Smooth muscle cell (in vitro differentiated cells): ENCODE measurements at regions not wholly inside any gene's neighbourhood (a gene's known extent, or its start where the extent isn't known, plus 50 kb on each side); places are given as distances from the start of the nearest gene placed in this dataset.

Experiments
- DNase-seq: peaks from one replicate; lab custom pipeline; 2025; ENCODE audit not compliant: unreplicated experiment; lab: John Stamatoyannopoulos, UW
- H2AFZ ChIP-seq: fragments of 200-600 bp; sonication (generic); 2 replicates; pipeline ENCODE4 v1.6.0; 2016; ENCODE audit warnings: antibody characterized with exemption, low read depth, mild to moderate bottlenecking
- H3F3A ChIP-seq: fragments of 200-600 bp; sonication (generic); 2 replicates; pipeline ENCODE4 v1.6.0; 2017; ENCODE audit warnings: antibody characterized with exemption, low read depth
- H3K27ac ChIP-seq: fragments of 200-600 bp; sonication (generic); 2 replicates; pipeline ENCODE4 v1.5.1; 2016; ENCODE audit warnings: low read depth, mild to moderate bottlenecking
- H3K27me3 ChIP-seq: fragments of 200-600 bp; sonication (generic); 2 replicates; pipeline ENCODE4 v1.6.1; 2016; ENCODE audit warnings: low read depth, mild to moderate bottlenecking
- H3K36me3 ChIP-seq: fragments of 200-600 bp; sonication (generic); 2 replicates; pipeline ENCODE4 v1.5.1; 2016; ENCODE audit warnings: low read depth
- H3K4me1 ChIP-seq: fragments of 200-600 bp; sonication (generic); 2 replicates; pipeline ENCODE4 v1.5.1; 2016; ENCODE audit warnings: low read depth
- H3K4me2 ChIP-seq: fragments of 200-600 bp; sonication (generic); 2 replicates; pipeline ENCODE4 v1.6.0; 2016; ENCODE audit warnings: mild to moderate bottlenecking
- H3K4me3 ChIP-seq: fragments of 200-600 bp; sonication (generic); 2 replicates; pipeline ENCODE4 v1.5.1; 2016; ENCODE audit warnings: mild to moderate bottlenecking
- H3K79me2 ChIP-seq: fragments of 200-600 bp; sonication (generic); 2 replicates; pipeline ENCODE4 v1.6.0; 2016; ENCODE audit warnings: low read depth, mild to moderate bottlenecking
- H3K9ac ChIP-seq: fragments of 200-600 bp; sonication (generic); 2 replicates; pipeline ENCODE4 v1.6.0; 2016; ENCODE audit warnings: low read depth
- H3K9me3 ChIP-seq: fragments of 200-600 bp; sonication (generic); replicated peaks from 2 replicates; pipeline ENCODE4 v1.5.1; 2016; ENCODE audit warnings: low read depth
- H4K20me1 ChIP-seq: fragments of 200-600 bp; sonication (generic); 2 replicates; pipeline ENCODE4 v1.6.0; 2016; ENCODE audit warnings: low read depth
- CTCF ChIP-seq: fragments of 200-600 bp; sonication (generic); IDR thresholded peaks from 2 replicates; pipeline ENCODE4 v1.5.1; 2017; ENCODE audit warnings: borderline replicate concordance, mild to moderate bottlenecking, antibody characterized with exemption; ENCODE audit not compliant: insufficient read depth, poor library complexity, severe bottlenecking
- WGBS: methylation state at CpG from one replicate; pipeline ENCODE4 v1.1.7; 2016; ENCODE audit warnings: low lambda C conversion rate; 5-methylcytosine and 5-hydroxymethylcytosine counted together

- H3F3A ChIP-seq: no peaks in the 10 kb centered on the region
- H3K9ac ChIP-seq: no peak overlapping the region
- H2AFZ ChIP-seq: no peak overlapping the region
- H3K27me3 ChIP-seq: no peaks in the 10 kb centered on the region
- no peaks in the 10 kb centered on the region for H3K79me2 ChIP-seq
- 81% methylated on average over 2 of the region's 2 CpGs for WGBS
- no peak for DNase-seq
- H4K20me1 ChIP-seq: no peaks in the 10 kb centered on the region
- no peak overlapping the region for H3K4me2 ChIP-seq
- H3K9me3 ChIP-seq: no peaks in the 10 kb centered on the region
- H3K36me3 ChIP-seq: no peaks in the 10 kb centered on the region
- H3K4me1 ChIP-seq: peaks cover 24% of the 10 kb centered on the region
- H3K27ac ChIP-seq: no peak overlapping the region
- no peak for TF ChIP-seq CTCF
- no peak overlapping the region for H3K4me3 ChIP-seq
These were observed 129.7 kb downstream of the ZNF365 start for GRCh38 chr10:62503872-62504271.

GRCh38 chr10:62506371-62506770 lies 132.2 kb downstream of the ZNF365 start:
- DNase-seq: no peak
- H4K20me1 ChIP-seq: no peaks in the 10 kb centered on the region
- H3K4me1 ChIP-seq: peaks cover 24% of the 10 kb centered on the region
- 84% methylated on average over 3 of the region's 3 CpGs for WGBS
- H3K9me3 ChIP-seq: no peaks in the 10 kb centered on the region
- no peaks in the 10 kb centered on the region for H3F3A ChIP-seq
- H3K36me3 ChIP-seq: no peaks in the 10 kb centered on the region
- H2AFZ ChIP-seq: no peak overlapping the region
- H3K79me2 ChIP-seq: no peaks in the 10 kb centered on the region
- H3K27me3 ChIP-seq: no peaks in the 10 kb centered on the region
- H3K4me2 ChIP-seq: no peak overlapping the region
- H3K27ac ChIP-seq: no peak overlapping the region
- no peak for TF ChIP-seq CTCF
- no peak overlapping the region for H3K4me3 ChIP-seq
- no peak overlapping the region for H3K9ac ChIP-seq

DNA sequence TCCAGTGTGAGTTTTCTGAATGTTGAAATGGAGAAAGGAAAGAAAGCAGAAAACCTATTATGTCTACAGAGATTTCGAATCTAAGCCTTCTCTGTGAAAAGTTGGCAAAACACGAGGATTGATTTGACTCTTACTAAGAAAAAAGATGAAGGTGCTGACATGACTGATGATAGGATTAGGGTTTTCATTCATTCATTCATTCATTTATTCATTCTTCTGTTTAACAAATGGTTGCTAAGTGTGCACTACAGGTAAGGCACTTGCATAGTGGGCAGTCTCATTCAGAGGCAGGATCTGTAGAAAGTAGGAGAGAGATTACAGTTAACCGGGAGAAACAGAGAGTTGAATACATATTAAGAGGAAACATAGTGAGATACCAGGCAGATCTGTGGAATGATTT lies 137.1 kb downstream of the ZNF365 start:
- no peak for DNase-seq
- H3K4me1 ChIP-seq: peaks cover 13% of the 10 kb centered on the region
- H3K27me3 ChIP-seq: no peaks in the 10 kb centered on the region
- H3K27ac ChIP-seq: no peak overlapping the region
- H3K4me3 ChIP-seq: no peak overlapping the region
- H3F3A ChIP-seq: no peaks in the 10 kb centered on the region
- H3K79me2 ChIP-seq: no peaks in the 10 kb centered on the region
- H3K9me3 ChIP-seq: no peaks in the 10 kb centered on the region
- TF ChIP-seq CTCF: no peak
- 82% methylated on average over 3 of the region's 3 CpGs for WGBS
- no peak overlapping the region for H3K9ac ChIP-seq
- H4K20me1 ChIP-seq: no peaks in the 10 kb centered on the region
- H3K36me3 ChIP-seq: no peaks in the 10 kb centered on the region
- H3K4me2 ChIP-seq: no peak overlapping the region
- H2AFZ ChIP-seq: no peak overlapping the region

DNA sequence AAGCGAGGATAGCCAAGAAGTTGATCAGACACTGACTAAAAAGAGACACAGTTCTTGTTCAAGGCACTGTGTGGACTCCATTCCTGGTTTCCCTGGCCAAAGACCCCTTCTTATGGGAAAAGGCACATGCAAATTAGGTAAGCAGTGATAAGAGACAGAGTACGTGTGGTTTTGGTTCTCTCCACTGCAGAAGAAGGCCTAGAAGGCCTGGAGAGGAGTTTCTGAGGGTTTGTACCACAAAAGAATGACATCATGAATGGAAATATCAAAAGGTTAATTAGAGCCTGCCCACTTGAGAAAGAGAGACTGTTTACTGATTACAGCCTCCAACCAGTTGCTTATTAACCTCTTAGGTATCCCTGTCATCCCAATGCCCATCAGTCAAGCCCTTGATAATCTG lies 137.5 kb downstream of the ZNF365 start:
- Histone ChIP-seq H3K4me3 (no peak overlapping the region), H4K20me1 (no peaks in the 10 kb centered on the region), H3F3A (no peaks in the 10 kb centered on the region), H3K79me2 (no peaks in the 10 kb centered on the region), H2AFZ (peak overlapping the region; percentile 1), H3K27ac (no peak overlapping the region), H3K4me1 (peaks cover 11% of the 10 kb centered on the region), H3K9ac (no peak overlapping the region), H3K4me2 (no peak overlapping the region), H3K36me3 (no peaks in the 10 kb centered on the region), H3K27me3 (no peaks in the 10 kb centered on the region), H3K9me3 (no peaks in the 10 kb centered on the region)
- 60% methylated on average over 2 of the region's 2 CpGs for WGBS
- no peak for DNase-seq
- TF ChIP-seq CTCF: no peak
